GM12874 (cell line): ENCODE measurements at regions not wholly inside any gene's neighbourhood (a gene's known extent, or its start where the extent isn't known, plus 50 kb on each side); places are given as distances from the start of the nearest gene placed in this dataset.

ENCODE experiments used
- TF ChIP-seq, protein P1 (sequence below): IDR thresholded peaks from 2 replicates; pipeline ENCODE4 v1.5.1; 2011; ENCODE audit warnings: low read depth, mild to moderate bottlenecking, control low read depth, low read length, moderate library complexity; ENCODE audit not compliant: insufficient read depth

DNA sequence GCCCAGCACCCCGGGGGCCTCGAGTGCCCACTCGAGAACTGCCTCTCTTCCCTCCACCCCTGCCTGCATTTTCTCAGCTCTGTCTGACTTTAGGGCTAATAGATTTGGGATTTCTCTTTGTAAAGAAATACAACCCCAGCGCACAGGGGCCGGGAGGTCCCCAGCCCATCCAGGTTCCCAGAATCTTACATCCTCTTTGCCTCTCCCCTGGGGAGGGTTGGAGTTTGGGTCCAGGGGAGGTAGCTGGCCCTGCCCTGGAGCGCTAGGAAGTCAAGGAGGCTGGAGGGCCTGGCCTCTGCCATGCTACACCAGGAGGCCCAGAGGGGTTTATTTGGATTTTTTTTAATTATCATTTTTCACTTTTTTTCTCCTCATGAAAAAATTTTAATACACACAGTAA is 65.7 kb upstream of the LMO1 start:
- TF ChIP-seq, protein P1, sequence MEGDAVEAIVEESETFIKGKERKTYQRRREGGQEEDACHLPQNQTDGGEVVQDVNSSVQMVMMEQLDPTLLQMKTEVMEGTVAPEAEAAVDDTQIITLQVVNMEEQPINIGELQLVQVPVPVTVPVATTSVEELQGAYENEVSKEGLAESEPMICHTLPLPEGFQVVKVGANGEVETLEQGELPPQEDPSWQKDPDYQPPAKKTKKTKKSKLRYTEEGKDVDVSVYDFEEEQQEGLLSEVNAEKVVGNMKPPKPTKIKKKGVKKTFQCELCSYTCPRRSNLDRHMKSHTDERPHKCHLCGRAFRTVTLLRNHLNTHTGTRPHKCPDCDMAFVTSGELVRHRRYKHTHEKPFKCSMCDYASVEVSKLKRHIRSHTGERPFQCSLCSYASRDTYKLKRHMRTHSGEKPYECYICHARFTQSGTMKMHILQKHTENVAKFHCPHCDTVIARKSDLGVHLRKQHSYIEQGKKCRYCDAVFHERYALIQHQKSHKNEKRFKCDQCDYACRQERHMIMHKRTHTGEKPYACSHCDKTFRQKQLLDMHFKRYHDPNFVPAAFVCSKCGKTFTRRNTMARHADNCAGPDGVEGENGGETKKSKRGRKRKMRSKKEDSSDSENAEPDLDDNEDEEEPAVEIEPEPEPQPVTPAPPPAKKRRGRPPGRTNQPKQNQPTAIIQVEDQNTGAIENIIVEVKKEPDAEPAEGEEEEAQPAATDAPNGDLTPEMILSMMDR = no peak

- TF ChIP-seq, protein P1 = peak; percentile 93
Observed at GRCh38 chr11:8328848-8329330, 65.2 kb upstream of the LMO1 start.

DNA sequence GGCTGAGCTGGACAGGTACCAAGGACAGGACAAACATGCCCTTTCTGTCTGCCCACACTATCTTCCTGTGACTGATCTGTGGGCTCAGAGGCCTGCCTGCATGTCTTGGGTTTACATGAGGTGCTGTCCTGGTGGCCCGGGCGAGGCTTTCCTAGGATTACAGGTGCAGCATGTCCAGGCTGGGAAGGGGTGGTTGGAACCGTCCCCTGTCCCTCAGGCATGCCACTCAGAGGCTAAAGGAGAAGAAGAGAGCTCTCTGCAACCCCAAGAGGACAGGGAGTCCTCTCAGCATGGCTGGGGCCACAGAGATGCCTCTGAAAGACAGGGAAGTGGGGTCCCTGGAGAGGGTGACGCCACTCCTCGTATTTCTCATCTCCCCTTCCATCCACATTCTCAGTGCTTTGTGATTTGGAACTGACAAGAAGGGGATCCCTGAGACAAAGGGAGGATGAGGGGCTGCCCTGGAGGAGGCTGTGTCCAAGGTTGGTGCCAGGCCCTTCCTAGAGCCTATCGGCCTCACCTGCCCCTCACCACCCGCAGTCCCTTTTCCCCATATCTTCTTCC is 64.6 kb upstream of the LMO1 start:
- TF ChIP-seq, protein P1 = no peak

DNA sequence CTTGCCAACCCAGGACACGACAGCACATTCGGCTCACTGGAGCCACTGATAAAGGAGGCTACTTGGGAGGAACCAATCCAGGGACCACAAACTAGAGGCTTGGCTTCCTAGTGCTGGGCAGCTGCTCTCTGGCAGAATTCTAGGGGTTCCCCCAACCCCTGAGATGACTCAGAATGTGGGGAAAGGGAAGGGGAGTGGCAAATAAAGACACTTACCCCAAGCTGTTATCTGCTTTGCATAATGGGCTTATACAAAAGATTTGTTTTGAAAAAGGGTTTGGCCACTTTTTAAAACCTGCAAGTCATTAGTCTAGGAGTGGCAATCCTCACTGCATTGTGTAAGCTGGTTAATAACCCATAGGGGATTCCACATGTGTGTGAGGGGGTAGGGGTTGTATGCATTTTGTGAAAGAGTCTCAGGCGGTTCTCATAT is 64.1 kb upstream of the LMO1 start:
- TF ChIP-seq, protein P1 = no peak

- TF ChIP-seq, protein P1 = no peak
Observed at GRCh38 chr11:8326337-8326736, 62.7 kb upstream of the LMO1 start.

GRCh38 chr11:8325591-8326304 is 62.1 kb upstream of the LMO1 start:
- TF ChIP-seq, protein P1 = no peak

DNA sequence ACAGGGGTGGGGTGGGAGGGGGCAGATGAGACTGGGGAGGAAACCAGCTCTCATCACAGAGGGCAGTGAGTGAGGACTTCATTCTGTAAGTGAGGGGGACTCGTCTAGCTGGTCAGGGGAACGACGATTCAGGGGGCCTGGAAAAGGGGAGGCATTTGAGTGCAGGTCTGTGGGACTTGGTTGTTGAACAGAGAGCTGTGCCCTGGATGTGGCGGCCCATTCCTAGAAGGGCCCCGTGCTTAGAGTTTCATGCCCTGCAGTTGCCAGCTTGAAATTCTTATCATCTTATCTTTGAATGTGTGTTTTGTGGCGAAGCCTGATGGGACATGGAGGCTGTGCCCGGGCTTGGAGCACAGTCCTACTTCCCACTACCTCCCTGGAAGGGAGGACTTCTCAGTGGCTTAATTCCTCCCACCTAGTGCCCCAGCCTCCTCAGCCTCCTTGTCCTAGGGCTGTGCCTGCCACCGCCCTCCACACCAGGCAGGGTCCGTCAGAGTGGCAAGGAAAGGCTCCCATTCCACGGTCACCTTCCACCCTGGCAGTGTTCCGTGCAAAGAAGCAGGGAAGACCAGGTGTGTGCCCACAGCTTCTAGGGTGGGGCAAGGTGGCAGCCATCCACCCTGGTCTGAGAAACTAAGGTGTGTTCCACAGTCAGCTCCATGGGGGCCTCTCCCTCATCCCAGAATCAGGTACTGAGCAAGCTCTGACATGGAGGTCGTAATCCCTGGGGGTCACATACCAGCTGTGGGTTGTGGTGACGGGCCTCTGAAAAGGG is 59.7 kb upstream of the LMO1 start:
- TF ChIP-seq, protein P1 = no peak
